ENCODE measurements at regions not wholly inside any gene's neighbourhood (a gene's known extent, or its start where the extent isn't known, plus 50 kb on each side); places are given as distances from the start of the nearest gene placed in this dataset.
A peak's percentile ranks its signal among the peaks of the same experiment; 100 is the strongest.

- ChIA-PET CTCF (no interaction called here), RAD21 (ENCODE audit: low non-redundant PET in 1 of 2, low total read pairs in 2 of 2, uncharacterized antibody in 2 of 2, unreplicated experiment in 2 of 2) (no interaction called here), POLR2A (no interaction called here)
- DNase-seq (ENCODE audit: low read depth, low spot score) (no peak), ATAC-seq (no peak)
- Histone ChIP-seq H3K4me1 (ENCODE audit: control insufficient read depth in 1 of 2, insufficient read depth in 2 of 2, low read length in 2 of 2) (peaks cover 0 to 15% of the 10 kb centered on the region in 2 experiments; a peak in 3 of 4 replicates), H3K27ac (ENCODE audit: low read depth, low read length) (no peak overlapping the region), H3K4me2 (ENCODE audit: low read length) (peak overlapping the region; percentile 37), H3K79me2 (ENCODE audit: insufficient read depth, low read length) (no peaks in the 10 kb centered on the region), H4K20me1 (ENCODE audit: insufficient read depth) (no peaks in the 10 kb centered on the region), H3K4me3 (replicated peaks in 1 of 2; ENCODE audit: low read depth in 1 of 2, low read length in 2 of 2) (no peak overlapping the region), H3K9me2 (ENCODE audit: insufficient read depth) (no peaks in the 10 kb centered on the region), H3K36me3 (ENCODE audit: control insufficient read depth in 1 of 2, insufficient read depth in 2 of 2, low read length in 2 of 2) (no peaks in the 10 kb centered on the region), H3K9ac (ENCODE audit: low read length) (no peak overlapping the region), H2AFZ (ENCODE audit: low read depth, low read length, poor library complexity, severe bottlenecking) (no peak overlapping the region), H3K27me3 (ENCODE audit: insufficient read depth, low read length) (no peaks in the 10 kb centered on the region), H3K9me3 (ENCODE audit: control insufficient read depth in 1 of 2, insufficient read depth in 1 of 2, low read depth in 1 of 2, low read length in 2 of 2) (no peaks in the 10 kb centered on the region)
- no peak for TF ChIP-seq POLR2A (IDR thresholded peaks at IDR 0.05; ENCODE audit: borderline replicate concordance, extremely low read depth, insufficient read depth, insufficient read length)
- no peak for TF ChIP-seq MAX (IDR thresholded peaks at IDR 0.05)
- no peak for TF ChIP-seq EZH2 (IDR thresholded peaks at IDR 0.05)
- no peak for TF ChIP-seq ZFX (IDR thresholded peaks at IDR 0.05)
- TF ChIP-seq TCF7L2 (IDR thresholded peaks at IDR 0.05; ENCODE audit: borderline replicate concordance, extremely low read depth, insufficient read depth, insufficient read length), result no peak
- TF ChIP-seq EGR1 (IDR thresholded peaks at IDR 0.05; ENCODE audit: low read depth), result no peak
- TF ChIP-seq CBX3 (IDR thresholded peaks at IDR 0.05; ENCODE audit: low read depth), result no peak
- TF ChIP-seq ZNF274 (IDR thresholded peaks at IDR 0.05; ENCODE audit: low read depth, low read length), result no peak
- intact Hi-C loops (cut with micrococcal nuclease), result no loop called here
- no TSS peak for BruUV-seq (replicated peaks)
Measured at GRCh38 chr4:56086561-56086960, 137.8 kb downstream of the CEP135 start.

- H3K9me3 ChIP-seq (ENCODE audit: control insufficient read depth in 1 of 2, insufficient read depth in 1 of 2, low read depth in 1 of 2, low read length in 2 of 2), result no peaks in the 10 kb centered on the region
- H3K36me3 ChIP-seq (ENCODE audit: control insufficient read depth in 1 of 2, insufficient read depth in 2 of 2, low read length in 2 of 2), result no peaks in the 10 kb centered on the region
- peak overlapping the region; percentile 37 for H3K4me2 ChIP-seq (ENCODE audit: low read length)
- no peak overlapping the region for H3K4me3 ChIP-seq (replicated peaks in 1 of 2; ENCODE audit: low read depth in 1 of 2, low read length in 2 of 2)
- H3K9me2 ChIP-seq (ENCODE audit: insufficient read depth), result no peaks in the 10 kb centered on the region
- no peak overlapping the region for H3K27ac ChIP-seq (ENCODE audit: low read depth, low read length)
- no peak for DNase-seq (ENCODE audit: low read depth, low spot score)
- RAD21 ChIA-PET (ENCODE audit: low non-redundant PET in 1 of 2, low total read pairs in 2 of 2, uncharacterized antibody in 2 of 2, unreplicated experiment in 2 of 2), result no interaction called here
- H3K27me3 ChIP-seq (ENCODE audit: insufficient read depth, low read length), result no peaks in the 10 kb centered on the region
- H4K20me1 ChIP-seq (ENCODE audit: insufficient read depth), result no peaks in the 10 kb centered on the region
- no peaks in the 10 kb centered on the region for H3K79me2 ChIP-seq (ENCODE audit: insufficient read depth, low read length)
- no peak for ATAC-seq
- CTCF ChIA-PET, result no interaction called here
- H2AFZ ChIP-seq (ENCODE audit: low read depth, low read length, poor library complexity, severe bottlenecking), result no peak overlapping the region
- BruUV-seq (replicated peaks), result no TSS peak
- TF ChIP-seq EZH2 (IDR thresholded peaks at IDR 0.05) (no peak), SP1 (IDR thresholded peaks at IDR 0.05; ENCODE audit: low read depth) (0 out of 2 replicates have a peak, but pooled peaks have one; percentile 9)
- POLR2A ChIA-PET, result no interaction called here
- peaks cover 0 to 15% of the 10 kb centered on the region in 2 experiments; a peak in 3 of 4 replicates for H3K4me1 ChIP-seq (ENCODE audit: control insufficient read depth in 1 of 2, insufficient read depth in 2 of 2, low read length in 2 of 2)
- intact Hi-C loops (cut with micrococcal nuclease), result no loop called here
- H3K9ac ChIP-seq (ENCODE audit: low read length), result no peak overlapping the region
Measured at GRCh38 chr4:56086073-56086541, 137.4 kb downstream of the CEP135 start.

All from HCT116 (cell line).